ENCODE measurements at regions not wholly inside any gene's neighbourhood (a gene's known extent, or its start where the extent isn't known, plus 50 kb on each side); places are given as distances from the start of the nearest gene placed in this dataset.

DNA sequence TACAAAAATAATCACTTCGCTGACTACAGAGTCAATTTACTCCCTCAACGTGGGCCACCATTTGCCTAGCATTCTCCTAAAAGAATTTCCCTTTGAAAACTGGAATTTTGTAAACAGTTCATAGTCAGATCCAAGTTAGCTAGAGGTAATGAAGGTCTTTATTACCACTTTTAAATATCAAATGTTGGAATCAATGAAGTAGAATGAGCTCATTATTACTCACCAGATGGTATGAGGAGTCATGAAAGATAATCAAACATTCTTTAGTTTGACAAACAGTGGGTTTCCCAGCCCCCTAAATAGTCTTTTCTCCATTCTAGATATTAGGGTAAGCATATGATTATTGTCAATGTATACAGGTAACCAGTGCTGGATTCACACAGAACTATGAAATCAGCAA, 455.7 kb upstream of the THBS1 start:
- H3K14ac ChIP-seq (ENCODE audit: insufficient read length) = no peak overlapping the region
- ChIA-PET CTCF (ENCODE audit: partially characterized antibody) (interaction anchor here (0.6 to 3.1 kb wide), 19 partner anchors 9 to 454 kb away, joined by 3 to 12 read pairs (median 3); no protein-coding TSS in a partner anchor), POLR2A (ENCODE audit: partially characterized antibody) (interaction anchor here (0.7 to 3.5 kb wide), 2 partner anchors 407 to 456 kb away, joined by 3 to 15 read pairs; partner anchors contain the start of gene THBS1)
- H3K27ac ChIP-seq (ENCODE audit: low read depth, low read length) = no peak overlapping the region
- no peaks in the 10 kb centered on the region for H3K27me3 ChIP-seq (replicated peaks in 1 of 4; ENCODE audit: control insufficient read depth in 3 of 4, extremely low read depth in 1 of 4, insufficient read depth in 3 of 4, low read length in 3 of 4)
- no peak overlapping the region for H2AK5ac ChIP-seq (ENCODE audit: low read depth, low read length)
- H2AFZ ChIP-seq (ENCODE audit: low read length) = no peak overlapping the region
- H3K23ac ChIP-seq (ENCODE audit: insufficient read length) = no peak overlapping the region
- H2BK20ac ChIP-seq (ENCODE audit: low read length) = no peak overlapping the region
- no peak overlapping the region for H2BK15ac ChIP-seq (ENCODE audit: low read length)
- H2BK5ac ChIP-seq (ENCODE audit: low read depth, low read length) = no peak overlapping the region
- H3K18ac ChIP-seq (ENCODE audit: extremely low read depth, low read length) = no peak overlapping the region
- no peak overlapping the region for H3K4ac ChIP-seq (replicated peaks; ENCODE audit: insufficient read length, low read depth, low read length)
- WGBS, 2 experiments (ENCODE audit: extremely low coverage in 1 of 2, insufficient coverage in 1 of 2, insufficient read length in 1 of 2, insufficient replicate concordance in 2 of 2, low coverage in 1 of 2, low lambda C conversion rate in 2 of 2, missing lambda C conversion rate in 1 of 2) = 83% methylated on average over 2 of the region's 2 CpGs; no CpG with 5 or more reads in 1 of the 2 experiments
- no peak overlapping the region for H3K9ac ChIP-seq (replicated peaks in 1 of 4; ENCODE audit: extremely low read depth in 1 of 4, low read depth in 3 of 4, low read length in 3 of 4)
- TF ChIP-seq ZNF274 (IDR thresholded peaks at IDR 0.05; ENCODE audit: borderline replicate concordance, extremely low read depth, low read length) (no peak), EGR1 (IDR thresholded peaks at IDR 0.05; ENCODE audit: borderline replicate concordance, low read depth, low read length) (no peak)
- H3K4me2 ChIP-seq (ENCODE audit: insufficient read depth in 1 of 2, low read depth in 2 of 2, low read length in 2 of 2) = no peak overlapping the region
- no peaks in the 10 kb centered on the region for H3K9me3 ChIP-seq (ENCODE audit: insufficient read depth in 2 of 2, low read depth in 1 of 2, low read length in 1 of 2)
- H3K4me3 ChIP-seq (ENCODE audit: extremely low read depth in 1 of 4, insufficient read depth in 2 of 4, low read depth in 3 of 4, low read length in 4 of 4) = no peak overlapping the region
- no peak overlapping the region for H4K8ac ChIP-seq (ENCODE audit: extremely low read depth, insufficient read depth, low read length)
- H3K56ac ChIP-seq (replicated peaks; ENCODE audit: insufficient read length, low read depth, low read length) = no peak overlapping the region
- no peak overlapping the region for H4K5ac ChIP-seq (ENCODE audit: insufficient read length, low read depth, low read length)
- 0 out of 2 replicates have a peak, but pooled peaks cover 1% of the 10 kb centered on the region for H3K23me2 ChIP-seq (ENCODE audit: low read depth, low read length)
- no peak for FAIRE-seq
- DNase-seq (ENCODE audit: low read depth in 1 of 2, low spot score in 2 of 2) = no peak
- H4K20me1 ChIP-seq (replicated peaks in 1 of 2; ENCODE audit: control insufficient read depth in 1 of 2, insufficient read depth in 2 of 2, low read length in 2 of 2) = no peaks in the 10 kb centered on the region
- no peaks in the 10 kb centered on the region for H3K79me1 ChIP-seq (ENCODE audit: low read depth, low read length)
- H3K79me2 ChIP-seq (ENCODE audit: control insufficient read depth in 1 of 2, insufficient read depth in 2 of 2, low read length in 2 of 2) = no peaks in the 10 kb centered on the region
- H2BK12ac ChIP-seq (ENCODE audit: low read depth, low read length) = no peak overlapping the region
- H3K36me3 ChIP-seq (ENCODE audit: control insufficient read depth in 2 of 4, insufficient read depth in 4 of 4, low read length in 3 of 4) = no peaks in the 10 kb centered on the region
- no peak overlapping the region for H2BK120ac ChIP-seq (replicated peaks; ENCODE audit: low read depth, low read length)
- no peak overlapping the region for H4K91ac ChIP-seq (replicated peaks; ENCODE audit: insufficient read length, low read length)
- H3K4me1 ChIP-seq (replicated peaks in 1 of 4; ENCODE audit: control insufficient read depth in 3 of 4, insufficient read depth in 4 of 4, low read length in 3 of 4) = peaks cover 0 to 6% (median 3%) of the 10 kb centered on the region in 4 experiments; a peak in 5 of 7 replicates
